ENCODE measurements at regions not wholly inside any gene's neighbourhood (a gene's known extent, or its start where the extent isn't known, plus 50 kb on each side); places are given as distances from the start of the nearest gene placed in this dataset.

GRCh38 chr21:24046829-24047443 is 1560.3 kb downstream of the MRPL39 start:
- no peak for TF ChIP-seq POLR2A (IDR thresholded peaks at IDR 0.05)
- TF ChIP-seq, protein P1, sequence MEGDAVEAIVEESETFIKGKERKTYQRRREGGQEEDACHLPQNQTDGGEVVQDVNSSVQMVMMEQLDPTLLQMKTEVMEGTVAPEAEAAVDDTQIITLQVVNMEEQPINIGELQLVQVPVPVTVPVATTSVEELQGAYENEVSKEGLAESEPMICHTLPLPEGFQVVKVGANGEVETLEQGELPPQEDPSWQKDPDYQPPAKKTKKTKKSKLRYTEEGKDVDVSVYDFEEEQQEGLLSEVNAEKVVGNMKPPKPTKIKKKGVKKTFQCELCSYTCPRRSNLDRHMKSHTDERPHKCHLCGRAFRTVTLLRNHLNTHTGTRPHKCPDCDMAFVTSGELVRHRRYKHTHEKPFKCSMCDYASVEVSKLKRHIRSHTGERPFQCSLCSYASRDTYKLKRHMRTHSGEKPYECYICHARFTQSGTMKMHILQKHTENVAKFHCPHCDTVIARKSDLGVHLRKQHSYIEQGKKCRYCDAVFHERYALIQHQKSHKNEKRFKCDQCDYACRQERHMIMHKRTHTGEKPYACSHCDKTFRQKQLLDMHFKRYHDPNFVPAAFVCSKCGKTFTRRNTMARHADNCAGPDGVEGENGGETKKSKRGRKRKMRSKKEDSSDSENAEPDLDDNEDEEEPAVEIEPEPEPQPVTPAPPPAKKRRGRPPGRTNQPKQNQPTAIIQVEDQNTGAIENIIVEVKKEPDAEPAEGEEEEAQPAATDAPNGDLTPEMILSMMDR (IDR thresholded peaks at IDR 0.05): no peak

Measured in vagina (tissue), 2 donors.